Upper lobe of left lung (tissue), 6 donors: ENCODE measurements at regions not wholly inside any gene's neighbourhood (a gene's known extent, or its start where the extent isn't known, plus 50 kb on each side); places are given as distances from the start of the nearest gene placed in this dataset.

Source experiments
- ATAC-seq, 2 donors: fragments of 200-7000 bp; cut with Tn5 transposase; one replicate each; pipeline ENCODE4 v1.9.1; 2022; ENCODE audit warnings: mild to moderate bottlenecking in 2 of 2, moderate library complexity in 2 of 2; ENCODE audit not compliant: low FRiP score in 2 of 2
- DNase-seq, 2 donors: peaks; one replicate each; pipeline ENCODE4 v3.0.0-alpha.2; 2019 to 2020
- H3K27ac ChIP-seq, 4 donors: fragments of 200-600 bp; sonication (generic); one replicate each; pipeline ENCODE4 v1.5.1; 2016 to 2019
- H3K27me3 ChIP-seq, 4 donors: fragments of 200-600 bp; sonication (generic); one replicate each; pipeline ENCODE4 v1.5.1; 2017 to 2019
- H3K36me3 ChIP-seq, 4 donors: fragments of 200-600 bp; sonication (generic); one replicate each; pipeline ENCODE4 v1.5.1; 2016 to 2019
- H3K4me1 ChIP-seq, 4 donors: fragments of 200-600 bp; sonication (generic); one replicate each; pipeline ENCODE4 v1.5.1; 2018 to 2019
- H3K4me3 ChIP-seq, 4 donors: fragments of 200-600 bp; sonication (generic); one replicate each; pipeline ENCODE4 v1.5.1; 2017 to 2019; ENCODE audit warnings: mild to moderate bottlenecking in 2 of 4, moderate library complexity in 1 of 4
- H3K9me3 ChIP-seq, 4 donors: fragments of 200-600 bp; sonication (generic); one replicate each; pipeline ENCODE4 v1.5.1; 2018 to 2019
- CTCF ChIP-seq, 6 experiments: fragments of 450-650 bp in 4 of 6; fragments of 200-600 bp in 2 of 6; sonication (generic) in 2 of 6; IDR thresholded peaks; one replicate each; pipeline ENCODE4 v1.5.1; 2016 to 2019; ENCODE audit warnings: antibody characterized with exemption in 6 of 6
- EP300 ChIP-seq, 4 donors: sonication (generic); formaldehyde crosslinking; IDR thresholded peaks; one replicate each; pipeline ENCODE4 v1.5.1; 2017; ENCODE audit warnings: antibody characterized with exemption in 4 of 4, control low read depth in 2 of 4
- POLR2A ChIP-seq, 4 donors: fragments of 450-650 bp; IDR thresholded peaks; one replicate each; pipeline ENCODE4 v1.5.1; 2016 to 2017; ENCODE audit warnings: antibody characterized with exemption in 4 of 4, mild to moderate bottlenecking in 2 of 4
- POLR2AphosphoS5 ChIP-seq, 2 donors: sonication (generic); formaldehyde crosslinking; IDR thresholded peaks; one replicate each; pipeline ENCODE4 v1.5.1; 2017; ENCODE audit warnings: antibody characterized with exemption in 2 of 2
- WGBS, 2 donors: methylation state at CpG; one replicate each; pipeline ENCODE4 v1.1.5; 2017 to 2018; 5-methylcytosine and 5-hydroxymethylcytosine counted together
- donor health status: DM: no; HTN: no; CAD: no; lungs with moderate emphysema.
- donor health status: DM: no; HTN: yes; CAD: no; lungs with severe emphysema.

DNA sequence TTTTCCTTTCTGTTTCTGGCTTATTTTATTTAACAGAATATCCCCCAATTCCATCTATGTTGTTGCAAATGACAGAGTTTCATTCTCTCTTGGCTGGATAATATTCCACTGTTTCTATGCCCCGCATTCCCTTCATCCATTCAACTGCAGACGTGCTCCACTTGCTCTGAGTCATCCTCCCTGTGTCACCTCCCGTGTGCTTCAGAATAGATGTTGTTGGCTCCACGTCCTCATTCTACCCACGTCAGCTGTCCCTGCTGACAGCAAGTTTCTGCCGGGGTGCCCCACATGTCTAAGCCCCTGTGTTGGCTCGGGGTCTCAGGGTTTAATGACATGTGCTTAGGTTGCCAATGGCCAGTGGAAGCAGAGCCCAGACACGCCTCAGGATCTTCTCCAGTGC, 1041.0 kb downstream of the UQCRFS1 start:
- H3K9me3 ChIP-seq, result peaks cover 0 to 23% (median 7%) of the 10 kb centered on the region in 4 donors
- no peaks in the 10 kb centered on the region for H3K27me3 ChIP-seq
- ATAC-seq (no peak), DNase-seq (no peak)
- 79 to 94% methylated on average over 8 of the region's 8 CpGs for WGBS, 2 donors
- no peak overlapping the region for H3K4me3 ChIP-seq
- no peaks in the 10 kb centered on the region for H3K36me3 ChIP-seq
- H3K4me1 ChIP-seq, result no peaks in the 10 kb centered on the region
- no peak overlapping the region for H3K27ac ChIP-seq
- TF ChIP-seq POLR2AphosphoS5 (IDR thresholded peaks at IDR 0.05) (no peak), POLR2A (IDR thresholded peaks at IDR 0.05) (no peak), CTCF (IDR thresholded peaks at IDR 0.05) (no peak), EP300 (IDR thresholded peaks at IDR 0.05) (no peak)

- no peak overlapping the region for H3K27ac ChIP-seq
- H3K27me3 ChIP-seq, result no peaks in the 10 kb centered on the region
- 67 to 83% methylated on average over 1 to 3 of the region's 3 CpGs for WGBS, 2 donors
- ATAC-seq (no peak), DNase-seq (no peak)
- H3K4me1 ChIP-seq, result no peaks in the 10 kb centered on the region
- H3K9me3 ChIP-seq, result peaks cover 0 to 4% (median 0%) of the 10 kb centered on the region in 4 donors
- no peak overlapping the region for H3K4me3 ChIP-seq
- H3K36me3 ChIP-seq, result no peaks in the 10 kb centered on the region
- TF ChIP-seq EP300 (IDR thresholded peaks at IDR 0.05) (no peak), POLR2AphosphoS5 (IDR thresholded peaks at IDR 0.05) (no peak), CTCF (IDR thresholded peaks at IDR 0.05) (no peak), POLR2A (IDR thresholded peaks at IDR 0.05) (no peak)
Observed at GRCh38 chr19:28170066-28170465, 1042.9 kb downstream of the UQCRFS1 start.

- no peaks in the 10 kb centered on the region for H3K27me3 ChIP-seq
- DNase-seq (no peak), ATAC-seq (no peak)
- WGBS, 2 donors, result 11 to 18% methylated on average over 5 of the region's 5 CpGs
- H3K36me3 ChIP-seq, result no peaks in the 10 kb centered on the region
- no peaks in the 10 kb centered on the region for H3K4me1 ChIP-seq
- H3K9me3 ChIP-seq, result no peaks in the 10 kb centered on the region
- H3K4me3 ChIP-seq, result no peak overlapping the region
- TF ChIP-seq POLR2AphosphoS5 (IDR thresholded peaks at IDR 0.05) (no peak), POLR2A (IDR thresholded peaks at IDR 0.05) (no peak), CTCF (IDR thresholded peaks at IDR 0.05) (no peak)
- no peak overlapping the region for H3K27ac ChIP-seq
Observed at GRCh38 chr19:28169168-28169887, 1043.6 kb downstream of the UQCRFS1 start.

DNA sequence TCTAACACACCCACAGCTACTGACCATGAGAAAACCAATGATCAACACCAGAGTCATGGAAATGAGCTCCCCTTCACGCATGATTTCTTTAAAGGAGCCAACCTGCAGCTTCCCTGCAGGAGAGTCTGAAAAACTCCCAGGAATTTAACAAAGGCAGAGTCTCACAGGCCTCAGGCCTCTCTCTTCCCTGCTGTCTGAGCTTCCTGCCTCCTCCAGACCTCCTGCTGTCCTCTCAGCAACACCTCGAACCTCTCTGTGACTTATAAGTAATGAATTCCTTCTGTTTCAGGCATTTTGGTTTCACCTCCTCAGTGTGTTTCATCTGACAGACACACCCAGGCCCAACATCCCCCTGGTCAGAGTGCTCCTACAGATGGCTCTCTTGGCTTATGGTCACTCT, 1044.4 kb downstream of the UQCRFS1 start:
- TF ChIP-seq POLR2AphosphoS5 (IDR thresholded peaks at IDR 0.05) (no peak), POLR2A (IDR thresholded peaks at IDR 0.05) (no peak), CTCF (IDR thresholded peaks at IDR 0.05) (no peak), EP300 (IDR thresholded peaks at IDR 0.05) (no peak)
- Histone ChIP-seq H3K9me3 (no peaks in the 10 kb centered on the region), H3K36me3 (no peaks in the 10 kb centered on the region), H3K27ac (no peak overlapping the region), H3K27me3 (no peaks in the 10 kb centered on the region), H3K4me1 (no peaks in the 10 kb centered on the region), H3K4me3 (no peak overlapping the region)
- DNase-seq (no peak), ATAC-seq (no peak)
- WGBS, 2 donors, result 54 to 55% methylated on average over 2 of the region's 2 CpGs

DNA sequence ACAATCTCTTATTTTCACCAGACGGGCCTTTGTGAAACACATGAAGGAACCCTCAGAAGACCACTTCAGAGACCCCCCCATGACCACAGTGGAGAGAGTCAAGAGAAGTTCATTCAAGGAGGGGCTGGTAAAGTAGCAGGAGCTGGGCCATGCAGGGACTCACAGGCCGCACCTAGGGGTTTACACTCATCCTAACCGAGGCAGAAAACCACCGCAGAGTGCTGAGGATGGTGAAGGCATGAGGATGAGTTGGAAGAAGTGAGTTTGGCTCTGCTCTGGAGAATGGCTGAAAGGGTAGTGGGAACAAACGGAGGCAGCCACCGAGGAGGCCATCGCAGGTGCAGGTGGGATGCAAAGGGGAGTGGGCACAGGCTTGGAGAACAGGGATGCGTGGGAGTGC, 1046.9 kb downstream of the UQCRFS1 start:
- Histone ChIP-seq H3K36me3 (no peaks in the 10 kb centered on the region), H3K9me3 (peaks cover 0 to 1% (median 0%) of the 10 kb centered on the region in 4 donors), H3K4me1 (no peaks in the 10 kb centered on the region), H3K27ac (no peak overlapping the region), H3K27me3 (no peaks in the 10 kb centered on the region), H3K4me3 (no peak overlapping the region)
- WGBS, 2 donors, result 78 to 86% methylated on average over 8 of the region's 8 CpGs
- ATAC-seq (peak in 1 of 2 donors; percentile 19), DNase-seq (no peak)
- TF ChIP-seq EP300 (IDR thresholded peaks at IDR 0.05), result no peak
- TF ChIP-seq CTCF (IDR thresholded peaks at IDR 0.05), result no peak
- TF ChIP-seq POLR2A (IDR thresholded peaks at IDR 0.05), result no peak
